ENCODE measurements at regions not wholly inside any gene's neighbourhood (a gene's known extent, or its start where the extent isn't known, plus 50 kb on each side); places are given as distances from the start of the nearest gene placed in this dataset.

- no peak for DNase-seq (ENCODE audit: low read depth)
- H3K4me3 ChIP-seq (ENCODE audit: low read depth, low read length) = no peak overlapping the region
- TF ChIP-seq MAX (IDR thresholded peaks at IDR 0.05; ENCODE audit: low read depth, low read length) (no peak), CTCF (IDR thresholded peaks at IDR 0.05; ENCODE audit: low read depth, low read length) (no peak), MYC (IDR thresholded peaks at IDR 0.05; ENCODE audit: low read depth, low read length) (no peak), POLR2A (IDR thresholded peaks at IDR 0.05; ENCODE audit: extremely low read depth, insufficient read length) (no peak)
Observed at GRCh38 chr4:16959305-16959704, 60.9 kb upstream of the LDB2 start.

- no peak overlapping the region for H3K4me3 ChIP-seq (ENCODE audit: low read depth, low read length)
- TF ChIP-seq MYC (IDR thresholded peaks at IDR 0.05; ENCODE audit: low read depth, low read length) (no peak), CTCF (IDR thresholded peaks at IDR 0.05; ENCODE audit: low read depth, low read length) (no peak), POLR2A (IDR thresholded peaks at IDR 0.05; ENCODE audit: extremely low read depth, insufficient read length) (no peak), MAX (IDR thresholded peaks at IDR 0.05; ENCODE audit: low read depth, low read length) (no peak)
- no peak for DNase-seq (ENCODE audit: low read depth)
Observed at GRCh38 chr4:16952896-16953630, 54.6 kb upstream of the LDB2 start.

DNA sequence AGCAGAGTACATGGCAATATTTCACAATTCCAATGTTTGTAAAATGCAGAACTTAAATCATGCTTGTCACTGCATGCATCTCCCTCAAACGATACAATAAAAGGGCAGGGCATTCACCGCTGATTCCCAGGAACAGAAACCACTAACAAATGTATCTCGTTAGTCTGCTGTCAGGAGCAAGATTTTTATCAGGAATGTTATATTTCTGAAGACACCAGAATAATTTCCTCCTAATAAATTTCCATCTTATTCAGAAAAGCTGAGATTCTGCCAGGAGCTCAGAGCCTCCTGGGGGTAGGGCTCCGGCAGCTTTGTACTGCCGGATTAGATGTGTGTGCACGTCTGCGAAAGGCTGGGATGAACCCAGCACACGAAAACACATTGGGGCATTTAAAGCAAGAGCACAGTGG is 54.0 kb upstream of the LDB2 start:
- H3K4me3 ChIP-seq (ENCODE audit: low read depth, low read length) = no peak overlapping the region
- no peak for TF ChIP-seq POLR2A (IDR thresholded peaks at IDR 0.05; ENCODE audit: extremely low read depth, insufficient read length)
- TF ChIP-seq MYC (IDR thresholded peaks at IDR 0.05; ENCODE audit: low read depth, low read length) = no peak
- no peak for TF ChIP-seq CTCF (IDR thresholded peaks at IDR 0.05; ENCODE audit: low read depth, low read length)
- TF ChIP-seq MAX (IDR thresholded peaks at IDR 0.05; ENCODE audit: low read depth, low read length) = no peak
- no peak for DNase-seq (ENCODE audit: low read depth)
